PC-9 (cell line): ENCODE measurements at regions not wholly inside any gene's neighbourhood (a gene's known extent, or its start where the extent isn't known, plus 50 kb on each side); places are given as distances from the start of the nearest gene placed in this dataset.

Experiments used
- CTCF ChIP-seq: fragments of 200-600 bp; sonication (generic); conservative IDR thresholded peaks from 2 replicates; pipeline ENCODE4 v1.6.1; 2017; ENCODE audit warnings: mixed run types, antibody characterized with exemption, mild to moderate bottlenecking, moderate library complexity
- EZH2 ChIP-seq: fragments of 200-600 bp; sonication (generic); IDR thresholded peaks from 2 replicates; pipeline ENCODE4 v1.8.0; 2017; ENCODE audit warnings: antibody characterized with exemption, low read depth

- TF ChIP-seq CTCF (no peak), EZH2 (no peak)
Measured at GRCh38 chr11:15890031-15890713, 466.2 kb downstream of the SOX6 start.
